ENCODE measurements at regions not wholly inside any gene's neighbourhood (a gene's known extent, or its start where the extent isn't known, plus 50 kb on each side); places are given as distances from the start of the nearest gene placed in this dataset.
"Not testable (repeated sequence)": the region's sequence is repeated elsewhere in the genome, so short reads cannot be mapped to it uniquely, and the experiment has no call there.

GRCh38 chr10:108600511-108600910 is 1322.8 kb downstream of the XPNPEP1 start:
- not testable (repeated sequence) for TF ChIP-seq FOXP1 (CRISPR knock-in tag; IDR thresholded peaks at IDR 0.05; ENCODE audit: borderline replicate concordance); CTCF (IDR thresholded peaks at IDR 0.05); ETV6 (CRISPR knock-in tag; IDR thresholded peaks at IDR 0.05); IRF1 (CRISPR knock-in tag; IDR thresholded peaks at IDR 0.05); SOX15 (CRISPR knock-in tag; IDR thresholded peaks at IDR 0.05); NR3C1 (CRISPR knock-in tag; conservative IDR thresholded peaks at IDR 0.05; ENCODE audit: low read depth); ELF4 (CRISPR knock-in tag; IDR thresholded peaks at IDR 0.05; ENCODE audit: low read depth); ZNF232 (CRISPR knock-in tag; IDR thresholded peaks at IDR 0.05); ATF2 (CRISPR knock-in tag; IDR thresholded peaks at IDR 0.05; ENCODE audit: borderline replicate concordance, low read depth); GTF2I (CRISPR knock-in tag; conservative IDR thresholded peaks at IDR 0.05); CREB1 (CRISPR knock-in tag; IDR thresholded peaks at IDR 0.05)
- TF ChIP-seq, protein P1, sequence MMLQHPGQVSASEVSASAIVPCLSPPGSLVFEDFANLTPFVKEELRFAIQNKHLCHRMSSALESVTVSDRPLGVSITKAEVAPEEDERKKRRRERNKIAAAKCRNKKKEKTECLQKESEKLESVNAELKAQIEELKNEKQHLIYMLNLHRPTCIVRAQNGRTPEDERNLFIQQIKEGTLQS (CRISPR knock-in tag; conservative IDR thresholded peaks at IDR 0.05): not testable (repeated sequence)
- TF ChIP-seq, protein P2, sequence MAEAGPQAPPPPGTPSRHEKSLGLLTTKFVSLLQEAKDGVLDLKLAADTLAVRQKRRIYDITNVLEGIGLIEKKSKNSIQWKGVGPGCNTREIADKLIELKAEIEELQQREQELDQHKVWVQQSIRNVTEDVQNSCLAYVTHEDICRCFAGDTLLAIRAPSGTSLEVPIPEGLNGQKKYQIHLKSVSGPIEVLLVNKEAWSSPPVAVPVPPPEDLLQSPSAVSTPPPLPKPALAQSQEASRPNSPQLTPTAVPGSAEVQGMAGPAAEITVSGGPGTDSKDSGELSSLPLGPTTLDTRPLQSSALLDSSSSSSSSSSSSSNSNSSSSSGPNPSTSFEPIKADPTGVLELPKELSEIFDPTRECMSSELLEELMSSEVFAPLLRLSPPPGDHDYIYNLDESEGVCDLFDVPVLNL (CRISPR knock-in tag; IDR thresholded peaks at IDR 0.05; ENCODE audit: borderline replicate concordance, low read depth): not testable (repeated sequence)

All from WTC11 (cell line).